HG03460 (cell line): ENCODE measurements at regions not wholly inside any gene's neighbourhood (a gene's known extent, or its start where the extent isn't known, plus 50 kb on each side); places are given as distances from the start of the nearest gene placed in this dataset.
"Not testable (repeated sequence)": the region's sequence is repeated elsewhere in the genome, so short reads cannot be mapped to it uniquely, and the experiment has no call there.

ENCODE experiments used
- ATAC-seq: cut with Tn5 transposase; IDR thresholded peaks from one replicate; pipeline ENCODE4 v1.9.1; 2021; ENCODE audit not compliant: unreplicated experiment

DNA sequence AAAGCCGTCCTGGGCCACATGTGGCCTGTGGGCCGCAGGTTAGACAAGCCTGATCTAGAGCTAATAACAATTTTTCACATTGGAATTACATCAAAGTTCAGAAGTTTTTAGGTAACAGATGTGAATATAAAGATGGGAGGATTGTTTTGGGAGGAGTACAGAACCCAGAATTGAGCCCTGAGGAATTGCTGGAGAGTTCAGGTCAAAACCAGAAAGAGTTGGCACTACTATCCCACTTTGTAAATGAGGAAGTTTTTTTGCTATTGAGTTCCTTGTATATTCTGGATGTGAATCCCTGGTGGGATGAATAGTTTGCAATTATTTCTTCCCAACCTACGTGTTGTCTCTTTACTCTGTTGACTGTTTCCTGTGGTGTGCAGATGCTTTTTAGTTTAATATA, 109.5 kb upstream of the LIPC start:
- ATAC-seq: no peak

DNA sequence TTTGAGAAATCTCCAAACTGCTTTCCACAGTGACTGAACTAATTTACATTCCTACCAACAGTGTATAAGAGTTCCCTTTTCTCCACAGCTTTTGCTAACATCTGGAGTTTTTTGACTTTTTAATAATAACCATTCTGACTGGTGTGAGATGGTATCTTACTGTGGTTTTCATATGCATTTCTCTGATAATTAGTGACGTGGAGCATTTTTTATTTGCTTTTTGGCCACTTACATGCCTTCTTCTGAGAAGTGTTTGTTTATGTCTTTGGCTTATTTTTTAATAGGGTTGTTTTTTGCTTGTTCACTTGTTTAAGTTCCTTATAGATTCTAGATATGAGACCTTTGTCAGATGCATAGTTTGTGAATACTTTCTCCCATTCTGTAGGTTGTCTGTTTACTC, 108.5 kb upstream of the LIPC start:
- not testable (repeated sequence) for ATAC-seq

DNA sequence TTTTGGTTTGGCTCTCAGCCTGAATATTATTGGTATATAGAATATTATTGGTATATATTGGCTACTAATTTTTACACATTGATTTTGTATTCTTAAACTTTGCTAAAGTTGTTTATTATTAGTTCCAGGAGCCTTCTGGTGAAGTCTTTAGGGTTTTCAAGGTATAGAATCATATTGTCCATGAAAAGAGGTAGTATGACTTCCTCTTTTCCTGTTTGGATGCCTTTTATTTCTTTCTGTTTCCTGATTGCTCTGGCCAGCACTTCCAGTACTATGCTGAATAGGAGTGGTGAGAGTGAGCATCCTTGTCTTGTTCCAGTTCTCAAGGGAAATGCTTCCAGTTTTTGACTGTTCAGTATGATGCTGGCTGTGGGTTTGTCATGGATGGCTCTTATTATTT, 107.3 kb upstream of the LIPC start:
- ATAC-seq: no peak

DNA sequence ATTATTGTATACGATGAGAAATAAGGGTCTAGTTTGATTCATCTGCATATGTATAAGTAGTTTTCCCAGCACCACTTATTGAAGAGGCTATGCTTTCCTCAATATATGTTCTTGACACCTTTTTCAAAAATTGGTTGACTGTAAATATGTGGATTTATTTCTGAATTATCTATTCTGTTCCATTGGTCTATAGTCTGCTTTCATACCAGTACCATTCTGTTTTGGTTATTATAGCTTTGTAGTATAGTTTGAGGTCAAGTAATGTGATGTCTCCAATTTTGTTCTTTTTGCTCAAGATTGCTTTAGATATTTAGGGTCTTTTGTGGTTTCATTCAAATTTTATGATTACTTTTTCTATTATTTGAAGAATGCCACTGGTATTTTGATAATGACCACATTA, 103.8 kb upstream of the LIPC start:
- ATAC-seq: no peak

DNA sequence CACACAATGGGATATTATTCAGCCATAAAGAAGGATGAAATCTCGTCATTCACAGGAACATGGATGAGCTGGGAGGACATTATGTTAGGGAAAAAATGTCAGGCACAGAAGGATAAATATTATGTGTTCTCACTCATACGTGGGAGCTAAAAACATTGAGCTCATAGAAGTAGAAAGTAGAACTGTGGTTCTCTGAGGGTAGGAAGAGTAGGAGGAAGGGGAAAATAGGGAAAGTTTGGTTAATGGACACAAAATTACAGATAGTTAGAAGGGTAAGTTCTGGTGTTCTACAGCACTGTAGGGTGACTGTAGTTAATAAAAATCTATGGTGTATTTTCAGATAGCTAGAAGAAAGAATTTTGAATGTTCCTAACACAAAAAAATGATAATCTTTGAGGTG, 102.6 kb upstream of the LIPC start:
- ATAC-seq: no peak

DNA sequence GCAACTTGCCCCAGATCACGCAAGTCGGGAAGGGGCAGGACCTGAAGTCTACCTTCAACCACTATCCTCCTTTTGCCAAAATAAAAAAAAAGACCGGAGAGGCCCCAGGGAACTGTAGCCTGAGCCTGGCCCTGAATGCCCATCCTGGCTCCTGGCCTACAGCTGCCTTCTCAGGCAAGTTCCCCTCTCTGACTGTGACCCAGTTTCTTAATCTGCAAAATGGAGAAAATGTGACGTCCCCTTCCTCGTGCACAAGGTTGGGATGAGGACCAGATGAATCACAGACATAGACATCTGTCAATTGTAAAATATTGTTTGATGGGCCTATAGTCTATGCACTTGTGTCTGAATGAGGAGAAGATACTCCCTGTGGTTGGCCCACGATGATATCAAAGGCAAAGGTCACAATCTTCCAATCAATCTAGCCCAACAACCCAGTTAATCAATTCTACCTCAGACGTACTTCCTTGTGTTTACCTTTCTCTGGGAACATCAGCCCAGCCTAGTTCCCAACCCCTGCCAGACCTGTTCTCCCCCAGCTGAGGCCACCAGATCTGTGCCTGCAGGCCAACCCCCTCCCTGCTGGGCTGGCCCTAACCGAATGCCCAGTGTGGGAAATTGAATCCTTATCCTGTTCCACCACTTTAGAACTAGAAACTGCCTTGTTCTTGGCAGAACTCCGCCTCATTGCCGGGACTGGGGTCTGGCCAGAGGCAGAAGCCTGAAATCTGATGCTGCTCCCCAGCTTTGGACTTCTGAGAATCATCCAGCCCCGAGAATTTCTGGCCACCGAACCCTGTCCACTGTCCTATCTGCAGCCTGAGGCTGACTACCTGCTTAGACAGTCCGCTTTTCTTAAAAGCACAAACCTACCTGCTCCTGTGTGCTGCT, 101.8 kb upstream of the LIPC start:
- no peak for ATAC-seq

DNA sequence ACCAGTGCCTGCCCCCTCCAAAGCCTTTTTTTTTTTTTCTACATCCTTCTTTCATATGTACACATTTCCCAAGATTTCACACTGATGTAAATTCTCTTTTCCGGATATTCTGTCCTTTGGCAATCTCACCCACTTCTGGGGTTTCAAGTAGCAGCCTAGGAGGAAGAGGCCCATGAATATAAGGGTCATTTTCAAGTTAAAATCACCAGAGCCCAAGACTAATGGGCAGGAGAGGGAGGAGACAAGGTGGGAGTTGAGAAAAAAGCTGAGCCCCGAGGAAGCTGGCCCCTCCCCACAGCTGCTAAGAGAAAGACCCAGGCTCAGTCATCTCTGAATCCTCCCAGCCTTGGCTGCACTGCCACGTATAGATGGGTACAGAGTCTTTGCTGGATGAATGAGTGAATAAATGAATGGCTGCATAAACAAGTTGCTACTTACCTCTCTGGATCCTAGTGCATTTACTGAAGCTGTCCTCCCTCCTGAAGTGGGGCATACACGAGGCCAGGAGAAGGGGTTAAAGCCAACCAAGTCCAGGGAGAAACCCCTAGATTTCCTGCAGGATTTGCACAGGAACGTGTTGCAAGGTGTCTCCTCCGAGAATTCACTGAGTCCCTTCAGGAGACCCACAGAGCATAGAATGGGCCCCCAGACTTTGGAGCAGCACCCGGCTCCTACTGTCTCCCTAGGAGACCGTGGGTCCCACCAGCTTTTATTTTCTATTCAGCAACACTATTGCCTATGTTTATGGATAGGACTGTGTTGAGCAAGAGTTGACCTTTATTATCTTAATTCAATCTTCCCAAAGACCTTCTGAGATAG, 100.8 kb upstream of the LIPC start:
- no peak for ATAC-seq

DNA sequence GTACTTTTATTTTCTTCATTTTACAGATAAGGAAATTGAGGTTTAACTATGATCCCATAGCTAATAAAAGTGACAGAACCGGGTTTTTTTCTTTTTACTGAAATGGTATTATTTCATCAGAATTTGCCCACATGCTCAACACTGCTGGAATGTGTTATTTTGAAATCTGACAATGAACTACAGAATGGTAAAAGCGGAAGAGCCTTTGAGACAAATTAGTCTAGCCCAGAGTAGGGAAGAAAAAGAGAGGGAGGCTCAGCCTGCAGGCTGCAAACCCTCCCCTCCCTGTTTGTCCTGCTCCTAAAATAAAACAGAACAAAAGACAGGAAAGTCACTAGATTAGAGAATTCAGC, 100.3 kb upstream of the LIPC start:
- ATAC-seq: no peak

DNA sequence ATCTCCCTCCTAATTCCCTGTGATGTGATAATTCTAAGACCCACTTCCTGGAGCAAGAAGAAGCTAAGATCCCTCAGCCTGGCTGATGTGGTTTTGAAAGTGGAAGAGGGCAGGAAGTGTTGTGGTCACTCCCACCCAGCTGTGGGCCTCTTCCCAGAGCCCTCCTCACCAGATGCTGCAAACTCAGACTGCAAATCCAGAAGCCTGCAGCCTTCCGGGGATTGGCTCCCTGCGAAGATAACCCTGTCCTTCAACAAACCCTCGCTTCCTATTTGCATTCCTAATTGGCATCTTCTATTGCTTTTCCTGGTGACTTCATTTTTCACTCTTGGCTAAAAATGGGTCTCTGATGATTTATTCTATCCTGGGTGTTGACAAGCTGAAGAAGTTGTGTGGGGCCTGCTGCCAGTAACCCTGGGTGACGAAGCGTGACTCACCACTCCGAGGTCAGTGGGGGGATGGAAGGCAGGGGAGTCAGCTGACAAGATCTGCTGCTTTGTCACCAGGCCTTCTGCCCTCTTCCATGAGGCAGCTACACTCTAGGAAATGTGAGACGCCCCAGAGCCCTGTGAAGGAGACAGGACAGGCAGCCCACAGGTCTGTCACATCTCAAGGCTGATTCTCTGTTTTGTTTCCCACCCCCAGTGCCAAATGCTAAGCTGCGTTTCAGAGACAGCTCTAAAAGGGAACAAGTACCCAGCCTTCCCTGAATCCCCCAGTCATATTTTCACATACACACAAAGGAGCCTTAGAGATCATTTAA, 99.7 kb upstream of the LIPC start:
- ATAC-seq: peak; percentile 84

DNA sequence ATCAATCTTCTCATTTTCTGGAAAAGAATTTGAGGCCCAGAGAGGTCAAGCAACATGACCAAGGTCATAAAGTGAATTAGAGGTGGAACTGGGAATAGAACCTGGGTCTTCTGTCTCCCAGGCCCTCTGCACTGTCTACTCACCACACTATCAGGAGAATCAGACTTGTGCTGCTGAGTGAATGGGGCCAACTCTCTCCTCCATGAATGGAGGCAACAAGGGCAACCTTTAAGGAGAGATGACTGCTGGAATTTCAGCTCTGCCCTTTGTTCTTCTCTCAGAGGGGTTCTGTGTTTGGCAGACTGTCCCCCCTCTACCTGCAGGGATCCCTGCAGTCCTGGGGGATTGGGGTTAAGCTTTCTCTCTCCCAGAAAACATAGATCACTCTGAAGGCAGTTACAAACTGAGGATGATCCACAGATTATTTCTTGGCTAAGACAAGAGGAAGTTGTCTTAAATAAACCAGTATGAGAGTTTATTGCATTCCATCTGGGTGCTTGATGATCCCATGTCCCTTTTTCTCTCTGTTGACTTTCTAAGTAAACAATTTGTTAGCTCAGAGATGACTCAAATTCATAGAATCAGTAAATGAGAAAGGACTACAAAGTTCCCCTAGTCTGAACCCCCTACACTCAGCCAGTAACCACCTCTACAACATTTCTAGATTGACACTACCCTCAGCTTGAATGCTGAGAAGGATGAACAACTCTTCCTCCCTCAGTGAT, 99.0 kb upstream of the LIPC start:
- no peak for ATAC-seq

DNA sequence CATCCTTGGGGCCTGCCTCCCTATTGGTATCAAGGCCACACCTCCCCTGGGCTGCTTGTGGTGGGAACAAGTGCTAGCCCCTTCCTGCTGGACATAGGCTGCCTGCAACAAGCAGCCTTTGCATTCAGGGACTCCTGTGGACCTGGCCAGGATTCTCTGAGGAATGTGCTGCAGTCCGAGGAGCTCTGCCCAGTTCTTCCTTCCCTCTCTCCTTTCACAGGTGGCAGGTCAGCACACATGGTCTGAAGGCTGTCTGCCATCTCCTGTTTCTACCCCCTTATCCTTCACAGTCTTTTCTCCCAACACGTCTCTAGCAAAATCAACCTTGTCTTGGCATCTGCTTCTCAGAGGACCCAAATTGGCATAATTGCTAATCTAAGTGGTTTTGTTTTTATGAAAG, 97.0 kb upstream of the LIPC start:
- ATAC-seq: no peak

DNA sequence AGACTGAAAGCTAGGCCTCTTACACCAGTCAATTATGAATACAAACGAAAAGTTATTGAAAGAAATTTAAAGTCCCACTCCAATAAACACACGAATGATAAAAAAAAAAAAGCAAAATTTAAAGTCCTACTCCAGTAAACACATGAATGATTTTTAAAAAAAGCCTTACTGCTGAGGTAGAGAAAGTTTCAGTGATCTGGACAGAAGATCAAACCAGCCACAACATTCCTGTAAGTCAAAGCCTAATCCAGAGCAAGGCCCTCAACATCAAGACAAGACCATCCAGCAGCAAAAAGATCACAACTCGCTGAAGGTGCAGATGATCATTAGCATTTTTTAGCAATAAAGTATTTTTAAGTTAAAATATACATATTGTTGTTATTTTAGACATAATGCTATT, 95.6 kb upstream of the LIPC start:
- no peak for ATAC-seq

DNA sequence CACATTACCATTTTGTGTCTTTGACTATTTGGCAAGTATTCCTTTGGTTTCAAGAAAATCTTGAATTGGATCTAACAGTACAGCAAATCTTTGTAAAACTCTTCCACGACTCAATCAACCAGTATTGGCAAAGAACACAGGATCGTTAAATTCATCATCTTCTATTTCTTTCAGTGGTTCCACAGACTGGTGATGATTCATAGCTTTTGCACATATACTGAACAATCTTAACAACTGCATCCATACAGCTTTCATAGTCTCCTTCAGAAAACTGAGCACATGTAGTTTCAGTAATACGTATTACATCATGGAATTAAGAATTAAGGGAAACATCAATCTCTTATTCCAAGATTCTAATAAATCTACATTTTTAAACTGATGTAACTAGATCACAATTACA, 91.6 kb upstream of the LIPC start:
- ATAC-seq: no peak

DNA sequence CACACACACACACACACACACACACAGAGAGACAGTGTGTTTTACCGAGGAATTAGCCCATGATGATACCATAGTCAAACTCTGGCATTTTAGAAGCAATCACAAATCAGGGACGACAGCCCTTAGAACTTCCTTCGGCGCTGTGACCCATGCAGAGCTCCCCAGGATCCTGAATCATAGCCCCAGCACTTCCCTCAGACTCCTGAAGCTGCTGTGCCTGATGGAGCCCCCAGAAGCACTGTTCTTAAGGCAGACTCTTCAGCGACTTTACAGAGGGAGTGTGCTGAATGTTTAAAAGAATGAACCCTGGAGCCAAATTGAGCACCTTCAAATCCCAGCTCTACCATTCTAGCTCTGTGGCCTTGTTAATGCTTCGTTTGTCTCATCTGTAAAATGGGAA, 89.3 kb upstream of the LIPC start:
- ATAC-seq: no peak

DNA sequence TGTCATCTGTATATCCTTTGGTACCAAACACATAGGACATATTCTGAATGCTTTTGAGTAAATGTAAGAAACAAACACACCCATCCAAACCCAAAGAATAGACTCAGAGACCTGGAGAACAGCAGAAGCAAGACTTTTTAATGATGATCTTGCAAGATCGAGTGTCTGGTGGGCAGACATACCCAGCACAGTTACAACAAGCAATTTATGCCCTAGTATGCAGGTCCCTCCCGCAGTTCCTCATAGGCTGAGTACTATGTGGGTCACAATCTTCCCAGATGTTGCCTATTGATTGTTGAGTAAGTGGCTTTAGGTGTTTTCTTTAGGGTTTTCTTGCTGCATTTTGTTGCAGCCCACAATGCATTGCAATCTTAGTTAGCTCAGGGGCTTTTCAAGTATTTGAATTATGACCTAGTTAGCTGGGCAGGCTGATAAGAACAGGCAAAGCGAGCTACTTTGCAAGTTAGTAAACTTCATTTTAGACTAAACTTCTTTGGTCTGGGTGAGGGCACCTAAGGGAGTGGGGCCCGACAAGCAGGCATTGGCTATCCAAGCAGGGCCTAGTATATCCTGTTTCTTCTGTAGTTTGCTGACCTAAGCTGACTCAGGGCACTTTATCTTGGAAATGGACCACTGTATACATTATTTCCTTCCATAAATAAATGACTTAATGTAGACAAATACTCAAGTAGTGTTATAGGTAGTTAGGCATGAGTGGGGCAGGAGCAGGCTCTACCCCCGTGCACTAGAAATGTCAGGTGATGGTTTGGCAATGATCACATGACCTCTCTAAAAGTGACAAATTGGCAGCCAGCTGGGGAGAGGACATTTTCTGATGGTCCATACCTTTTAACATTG, 87.3 kb upstream of the LIPC start:
- no peak for ATAC-seq

DNA sequence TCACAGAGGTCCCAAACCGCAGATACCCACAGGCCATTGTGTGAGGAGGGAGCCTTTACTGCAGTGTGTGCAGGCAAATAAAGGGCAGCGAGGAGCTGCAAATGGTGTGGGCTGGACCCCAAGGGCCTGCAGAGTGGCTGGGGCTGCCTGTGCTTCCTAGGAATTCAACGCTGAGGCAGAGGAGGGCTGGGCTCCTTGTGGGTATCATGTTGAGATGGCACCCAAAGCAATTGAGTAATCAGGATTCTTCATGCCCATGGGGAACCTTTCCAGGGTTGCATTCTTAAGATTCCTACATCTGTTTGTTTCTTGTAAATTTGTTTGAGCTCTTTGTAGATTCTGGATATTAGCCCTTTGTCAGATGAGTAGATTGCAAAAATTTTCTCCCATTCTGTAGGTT, 85.4 kb upstream of the LIPC start:
- ATAC-seq: no peak

DNA sequence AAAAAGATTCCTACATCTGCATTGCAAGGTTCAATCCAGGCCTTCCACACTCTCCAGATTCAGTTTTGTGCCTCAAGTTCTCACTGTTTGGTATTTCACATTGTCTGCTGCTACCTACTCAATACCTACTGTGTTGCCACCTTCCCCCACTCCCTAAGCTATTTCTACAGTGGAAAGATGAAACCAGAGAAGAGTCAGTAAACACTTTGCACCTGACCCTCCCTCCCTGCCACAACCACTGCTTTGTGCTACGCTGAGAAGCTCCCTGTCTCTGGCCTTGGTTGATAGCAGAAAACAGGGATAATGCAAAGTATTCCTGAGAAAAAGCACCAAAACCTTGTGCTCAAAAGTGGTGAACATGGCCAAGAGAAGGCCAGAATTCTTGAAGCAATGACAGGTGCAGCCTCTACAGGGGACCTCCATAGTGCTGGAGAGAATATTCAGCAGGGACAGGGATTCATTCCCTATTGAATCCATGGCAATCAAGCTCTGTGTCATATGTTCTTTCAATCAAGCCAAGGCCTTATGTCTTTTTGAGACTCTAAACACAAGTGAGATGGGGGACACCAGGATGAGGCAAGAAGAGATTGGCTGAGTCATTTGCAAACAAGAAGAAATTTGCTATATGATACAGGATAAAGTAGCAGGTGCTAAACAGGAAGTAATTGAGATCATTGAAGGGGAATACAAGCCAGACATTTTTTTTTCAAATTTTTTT, 83.5 kb upstream of the LIPC start:
- ATAC-seq: no peak

DNA sequence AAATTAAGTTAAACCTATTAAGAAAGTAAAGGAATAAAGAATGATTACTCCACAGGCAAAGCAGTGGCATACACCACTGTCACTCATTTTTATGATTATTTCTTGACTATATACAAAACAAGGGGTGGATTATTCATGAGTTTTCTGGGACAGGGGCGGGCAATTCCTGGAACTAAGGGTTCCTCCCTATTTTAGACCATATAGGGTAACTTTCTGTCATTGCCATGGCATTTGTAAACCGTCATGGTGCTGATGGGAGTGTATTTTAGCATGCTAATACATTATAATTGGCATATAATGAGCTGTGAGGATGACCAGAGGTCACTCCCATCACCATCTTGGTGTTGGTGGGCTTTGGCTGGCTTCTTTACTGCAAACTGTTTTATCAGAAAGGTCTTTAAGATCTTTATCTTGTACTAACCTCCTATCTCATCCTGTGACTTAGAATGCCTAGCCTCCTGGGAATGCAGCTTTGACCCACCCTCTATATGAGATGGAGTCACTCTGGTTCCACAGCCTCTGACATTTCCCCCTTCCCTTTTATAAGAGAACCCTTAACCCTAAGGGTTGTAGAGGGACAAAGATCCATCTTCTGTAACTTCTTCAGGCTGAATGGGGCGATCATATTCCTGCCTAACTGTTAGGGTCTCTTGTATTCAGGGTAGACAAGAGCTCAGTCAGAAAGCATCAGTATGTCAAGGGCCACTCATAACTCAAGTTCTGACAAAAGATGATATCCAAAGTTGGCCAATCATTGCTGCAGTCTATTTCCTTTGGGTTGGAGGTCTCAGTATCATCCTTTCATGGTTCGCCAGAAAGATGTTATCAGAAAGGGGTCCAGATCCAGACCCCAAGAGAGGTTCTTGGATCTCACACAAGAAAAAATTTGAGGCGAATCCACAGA, 79.5 kb upstream of the LIPC start:
- ATAC-seq: no peak
